DOHH2 (cell line): ENCODE measurements at regions not wholly inside any gene's neighbourhood (a gene's known extent, or its start where the extent isn't known, plus 50 kb on each side); places are given as distances from the start of the nearest gene placed in this dataset.

Experiments used
- H3F3A ChIP-seq: fragments of 200-600 bp; sonication (generic), shearing (Covaris generic); 2 replicates; pipeline ENCODE4 v1.6.0; 2016; ENCODE audit warnings: antibody characterized with exemption, mild to moderate bottlenecking; ENCODE audit not compliant: control insufficient read depth, insufficient read depth
- H3K27ac ChIP-seq: fragments of 200-600 bp; sonication (generic); 2 replicates; pipeline ENCODE4 v1.5.1; 2014; ENCODE audit warnings: low read depth, mild to moderate bottlenecking, low read length, moderate library complexity
- H3K27me3 ChIP-seq: fragments of 200-600 bp; sonication (generic); 2 replicates; pipeline ENCODE4 v1.6.1; 2014; ENCODE audit warnings: mild to moderate bottlenecking, low read length, mixed read lengths; ENCODE audit not compliant: control insufficient read depth
- H3K36me3 ChIP-seq: fragments of 200-600 bp; sonication (generic); 2 replicates; pipeline ENCODE4 v1.6.1; 2014; ENCODE audit warnings: mild to moderate bottlenecking, low read length, moderate library complexity, mixed read lengths; ENCODE audit not compliant: control insufficient read depth
- H3K4me1 ChIP-seq: fragments of 200-600 bp; sonication (generic); 2 replicates; pipeline ENCODE4 v1.6.1; 2014; ENCODE audit warnings: mild to moderate bottlenecking, low read length, mixed read lengths; ENCODE audit not compliant: control insufficient read depth
- H3K4me2 ChIP-seq: fragments of 200-600 bp; sonication (generic); 2 replicates; pipeline ENCODE4 v1.6.0; 2014; ENCODE audit warnings: mild to moderate bottlenecking, low read length, moderate library complexity
- H3K4me3 ChIP-seq: fragments of 200-600 bp; sonication (generic); 2 replicates; pipeline ENCODE4 v1.5.1; 2014; ENCODE audit warnings: mild to moderate bottlenecking, low read length, mixed read lengths
- H3K79me2 ChIP-seq: fragments of 200-600 bp; sonication (generic); 2 replicates; pipeline ENCODE4 v1.6.1; 2014; ENCODE audit warnings: mild to moderate bottlenecking, low read length, mixed read lengths; ENCODE audit not compliant: control insufficient read depth
- H3K9me2 ChIP-seq: fragments of 200-600 bp; sonication (generic); replicated peaks from 2 replicates; pipeline ENCODE4 v1.6.1; 2014; ENCODE audit warnings: mild to moderate bottlenecking, low read length, mixed read lengths; ENCODE audit not compliant: control insufficient read depth
- H3K9me3 ChIP-seq: fragments of 200-600 bp; sonication (generic); 2 replicates; pipeline ENCODE4 v1.6.1; 2014; ENCODE audit warnings: antibody characterized with exemption, low read length, mixed read lengths; ENCODE audit not compliant: control insufficient read depth, insufficient read depth
- H4K20me1 ChIP-seq: fragments of 200-600 bp; sonication (generic); 2 replicates; pipeline ENCODE4 v1.6.0; 2014; ENCODE audit warnings: low read depth, mild to moderate bottlenecking, antibody characterized with exemption, low read length, moderate library complexity; ENCODE audit not compliant: control insufficient read depth, insufficient read depth
- CTCF ChIP-seq: fragments of 200-600 bp; sonication (generic); IDR thresholded peaks from one replicate; pipeline ENCODE4 v1.5.1; 2014; ENCODE audit warnings: antibody characterized with exemption, mild to moderate bottlenecking, low read depth, low read length; ENCODE audit not compliant: poor library complexity, severe bottlenecking
- EZH2phosphoT487 ChIP-seq: fragments of 200-600 bp; sonication (generic); IDR thresholded peaks from 2 replicates; pipeline ENCODE4 v1.6.1; 2017; ENCODE audit warnings: borderline replicate concordance, mild to moderate bottlenecking, antibody characterized with exemption, low read length, moderate library complexity, mixed read lengths

DNA sequence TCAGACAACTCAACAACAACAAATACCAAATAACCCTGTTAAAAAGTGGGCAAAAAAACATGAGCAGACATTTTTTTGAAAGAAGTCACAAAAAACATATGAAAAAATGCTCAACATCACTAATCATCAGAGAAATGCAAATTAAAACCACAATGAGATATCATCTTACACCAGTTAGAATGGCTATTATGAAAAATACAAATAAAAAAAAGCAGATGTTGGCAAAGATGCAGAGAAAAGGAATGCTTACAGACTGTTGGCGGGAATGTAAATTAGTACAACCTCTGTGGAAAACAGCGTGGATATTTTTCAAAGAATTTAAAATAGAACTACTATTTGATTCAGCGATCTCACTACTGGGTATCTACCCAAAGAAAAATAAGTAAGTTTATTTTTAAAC is 114.0 kb downstream of the SLC38A4 start:
- Histone ChIP-seq H3K9me2 (no peaks in the 10 kb centered on the region), H3K4me2 (no peak overlapping the region), H3K79me2 (no peaks in the 10 kb centered on the region), H3K27me3 (no peaks in the 10 kb centered on the region), H3K9me3 (no peaks in the 10 kb centered on the region), H3K27ac (no peak overlapping the region), H4K20me1 (no peaks in the 10 kb centered on the region), H3F3A (no peaks in the 10 kb centered on the region), H3K4me3 (no peak overlapping the region), H3K36me3 (no peaks in the 10 kb centered on the region), H3K4me1 (no peaks in the 10 kb centered on the region)
- TF ChIP-seq CTCF (no peak), EZH2phosphoT487 (no peak)

DNA sequence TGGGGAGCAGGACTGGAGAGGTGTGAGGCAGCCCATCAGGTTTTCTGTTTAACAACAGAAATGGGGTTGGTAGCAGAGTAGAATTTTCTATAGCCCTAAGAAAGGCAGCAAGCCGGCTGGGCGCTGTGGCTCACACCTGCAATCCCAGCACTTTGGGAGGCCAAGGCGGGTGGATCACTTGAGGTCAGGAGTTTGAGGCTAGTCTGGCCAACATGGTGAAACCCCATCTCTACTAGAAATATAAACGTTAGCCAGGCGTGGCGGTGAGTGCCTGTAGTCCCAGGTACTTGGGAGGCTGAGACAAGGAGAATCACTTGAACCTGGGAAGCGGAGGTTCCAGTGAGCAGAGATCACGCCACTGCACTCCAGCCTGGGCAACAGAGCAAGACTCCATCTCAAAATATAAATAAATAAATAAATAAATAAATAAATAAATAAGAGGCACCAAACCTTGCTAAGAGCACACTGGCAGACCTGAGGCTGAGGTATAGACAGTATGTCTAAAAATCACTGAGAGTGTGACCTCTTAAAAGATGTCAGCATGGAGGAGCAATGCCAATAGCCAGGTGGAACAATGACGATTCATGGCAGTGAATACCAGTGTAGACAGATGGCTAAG is 115.6 kb downstream of the SLC38A4 start:
- TF ChIP-seq CTCF = no peak
- no peak for TF ChIP-seq EZH2phosphoT487
- no peaks in the 10 kb centered on the region for H3F3A ChIP-seq
- H4K20me1 ChIP-seq = no peaks in the 10 kb centered on the region
- H3K4me3 ChIP-seq = no peak overlapping the region
- no peaks in the 10 kb centered on the region for H3K36me3 ChIP-seq
- H3K27me3 ChIP-seq = no peaks in the 10 kb centered on the region
- H3K9me3 ChIP-seq = no peaks in the 10 kb centered on the region
- H3K27ac ChIP-seq = no peak overlapping the region
- H3K4me2 ChIP-seq = no peak overlapping the region
- no peaks in the 10 kb centered on the region for H3K79me2 ChIP-seq
- no peaks in the 10 kb centered on the region for H3K9me2 ChIP-seq
- H3K4me1 ChIP-seq = no peaks in the 10 kb centered on the region

- Histone ChIP-seq H3K36me3 (no peaks in the 10 kb centered on the region), H3K4me2 (no peak overlapping the region), H3K9me3 (no peaks in the 10 kb centered on the region), H3K4me1 (no peaks in the 10 kb centered on the region), H3K27ac (no peak overlapping the region), H3K4me3 (no peak overlapping the region), H3K9me2 (no peaks in the 10 kb centered on the region), H3K79me2 (no peaks in the 10 kb centered on the region), H4K20me1 (no peaks in the 10 kb centered on the region), H3K27me3 (no peaks in the 10 kb centered on the region), H3F3A (no peaks in the 10 kb centered on the region)
- TF ChIP-seq EZH2phosphoT487 = no peak
- no peak for TF ChIP-seq CTCF
Measured at GRCh38 chr12:46702581-46703344, 123.0 kb downstream of the SLC38A4 start.
